Dendritic cell treated with granulocyte-macrophage colony-stimulating factor and Interleukin-4, amounts not matched to agents 40 ng/mL and 50 ng/mL, for 4 days (primary cell): ENCODE measurements at regions not wholly inside any gene's neighbourhood (a gene's known extent, or its start where the extent isn't known, plus 50 kb on each side); places are given as distances from the start of the nearest gene placed in this dataset.

Source experiments
- H3K27ac Mint-ChIP-seq: one replicate; pipeline ENCODE4 v1.8.0; 2022; ENCODE audit warnings: mild to moderate bottlenecking, mixed read lengths
- H3K27me3 Mint-ChIP-seq: one replicate; pipeline ENCODE4 v1.8.0; 2022; ENCODE audit warnings: mild to moderate bottlenecking, mixed read lengths
- H3K36me3 Mint-ChIP-seq: one replicate; pipeline ENCODE4 v1.8.0; 2022; ENCODE audit warnings: low read depth, mixed read lengths
- H3K4me1 Mint-ChIP-seq: one replicate; pipeline ENCODE4 v1.8.0; 2022; ENCODE audit warnings: low read depth, mixed read lengths
- H3K4me3 Mint-ChIP-seq: one replicate; pipeline ENCODE4 v1.8.0; 2022; ENCODE audit warnings: mild to moderate bottlenecking, moderate library complexity, mixed read lengths
- H3K9me3 Mint-ChIP-seq: one replicate; pipeline ENCODE4 v1.8.0; 2022; ENCODE audit warnings: mixed read lengths
- intact Hi-C: fragments of 100-400 bp; cut with micrococcal nuclease; formaldehyde crosslinking; loops from one replicate; pipeline ENCODE4 v1.15.0; 2022

GRCh38 chr5:16260000-16260399 is 80.4 kb upstream of the MARCHF11 start:
- no peaks in the 10 kb centered on the region for H3K4me1 Mint-ChIP-seq
- H3K36me3 Mint-ChIP-seq: no peaks in the 10 kb centered on the region
- no peaks in the 10 kb centered on the region for H3K27me3 Mint-ChIP-seq
- H3K9me3 Mint-ChIP-seq: peaks cover 28% of the 10 kb centered on the region
- no peak overlapping the region for H3K4me3 Mint-ChIP-seq
- intact Hi-C loops: no loop called here
- H3K27ac Mint-ChIP-seq: no peak overlapping the region

- intact Hi-C loops: no loop called here
- Mint-ChIP-seq H3K27ac (no peak overlapping the region), H3K27me3 (no peaks in the 10 kb centered on the region), H3K4me1 (no peaks in the 10 kb centered on the region), H3K36me3 (no peaks in the 10 kb centered on the region), H3K9me3 (peaks cover 51% of the 10 kb centered on the region), H3K4me3 (no peak overlapping the region)
Measured at GRCh38 chr5:16253856-16254255, 74.3 kb upstream of the MARCHF11 start.

- no peak overlapping the region for H3K27ac Mint-ChIP-seq
- H3K9me3 Mint-ChIP-seq: peaks cover 23% of the 10 kb centered on the region
- intact Hi-C loops: no loop called here
- H3K4me1 Mint-ChIP-seq: no peaks in the 10 kb centered on the region
- no peak overlapping the region for H3K4me3 Mint-ChIP-seq
- H3K36me3 Mint-ChIP-seq: no peaks in the 10 kb centered on the region
- no peaks in the 10 kb centered on the region for H3K27me3 Mint-ChIP-seq
Measured at GRCh38 chr5:16245956-16246355, 66.4 kb upstream of the MARCHF11 start.

- Mint-ChIP-seq H3K4me3 (no peak overlapping the region), H3K4me1 (no peaks in the 10 kb centered on the region), H3K27ac (no peak overlapping the region), H3K27me3 (no peaks in the 10 kb centered on the region), H3K36me3 (no peaks in the 10 kb centered on the region), H3K9me3 (peaks cover 26% of the 10 kb centered on the region)
- intact Hi-C loops: no loop called here
Measured at GRCh38 chr5:16245249-16245648, 65.7 kb upstream of the MARCHF11 start.

- no peak overlapping the region for H3K27ac Mint-ChIP-seq
- no peaks in the 10 kb centered on the region for H3K4me1 Mint-ChIP-seq
- no peak overlapping the region for H3K4me3 Mint-ChIP-seq
- no peaks in the 10 kb centered on the region for H3K36me3 Mint-ChIP-seq
- intact Hi-C loops: no loop called here
- H3K9me3 Mint-ChIP-seq: peaks cover 31% of the 10 kb centered on the region
- H3K27me3 Mint-ChIP-seq: no peaks in the 10 kb centered on the region
Measured at GRCh38 chr5:16238018-16238417, 58.4 kb upstream of the MARCHF11 start.

GRCh38 chr5:16234598-16234997 is 55.0 kb upstream of the MARCHF11 start:
- no peaks in the 10 kb centered on the region for H3K27me3 Mint-ChIP-seq
- intact Hi-C loops: no loop called here
- H3K27ac Mint-ChIP-seq: no peak overlapping the region
- H3K36me3 Mint-ChIP-seq: no peaks in the 10 kb centered on the region
- H3K4me1 Mint-ChIP-seq: no peaks in the 10 kb centered on the region
- H3K4me3 Mint-ChIP-seq: no peak overlapping the region
- H3K9me3 Mint-ChIP-seq: peaks cover 21% of the 10 kb centered on the region

- Mint-ChIP-seq H3K36me3 (no peaks in the 10 kb centered on the region), H3K27ac (no peak overlapping the region), H3K4me3 (no peak overlapping the region), H3K9me3 (peaks cover 17% of the 10 kb centered on the region), H3K27me3 (no peaks in the 10 kb centered on the region), H3K4me1 (no peaks in the 10 kb centered on the region)
- intact Hi-C loops: no loop called here
Measured at GRCh38 chr5:16233730-16234129, 54.1 kb upstream of the MARCHF11 start.

GRCh38 chr5:16229357-16229940 is 49.9 kb upstream of the MARCHF11 start:
- Mint-ChIP-seq H3K27ac (no peak overlapping the region), H3K4me3 (no peak overlapping the region), H3K4me1 (no peaks in the 10 kb centered on the region), H3K9me3 (no peaks in the 10 kb centered on the region), H3K36me3 (no peaks in the 10 kb centered on the region), H3K27me3 (no peaks in the 10 kb centered on the region)
- intact Hi-C loops: no loop called here
